ENCODE measurements at regions not wholly inside any gene's neighbourhood (a gene's known extent, or its start where the extent isn't known, plus 50 kb on each side); places are given as distances from the start of the nearest gene placed in this dataset.
"Not testable (repeated sequence)": the region's sequence is repeated elsewhere in the genome, so short reads cannot be mapped to it uniquely, and the experiment has no call there.

DNA sequence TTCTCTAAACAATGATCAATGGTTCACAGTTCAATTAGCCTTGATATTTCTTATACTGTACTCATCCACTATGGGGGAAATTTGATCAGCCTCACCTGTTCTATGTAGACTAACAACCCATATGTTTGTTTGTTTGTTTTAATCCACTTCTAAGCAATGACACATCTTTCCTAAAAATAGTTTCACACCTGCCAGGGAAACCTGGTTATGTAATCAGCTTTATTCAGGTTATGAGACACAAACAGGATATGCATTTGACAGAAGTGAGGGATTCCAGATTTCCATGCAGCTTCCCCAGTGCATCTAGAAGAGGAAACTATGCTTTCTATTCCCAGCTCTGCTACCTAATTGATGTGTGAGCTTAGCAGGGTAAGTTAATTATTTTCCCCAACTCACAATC lies 80.7 kb downstream of the FOXD4L6 start:
- TF ChIP-seq, protein P1, sequence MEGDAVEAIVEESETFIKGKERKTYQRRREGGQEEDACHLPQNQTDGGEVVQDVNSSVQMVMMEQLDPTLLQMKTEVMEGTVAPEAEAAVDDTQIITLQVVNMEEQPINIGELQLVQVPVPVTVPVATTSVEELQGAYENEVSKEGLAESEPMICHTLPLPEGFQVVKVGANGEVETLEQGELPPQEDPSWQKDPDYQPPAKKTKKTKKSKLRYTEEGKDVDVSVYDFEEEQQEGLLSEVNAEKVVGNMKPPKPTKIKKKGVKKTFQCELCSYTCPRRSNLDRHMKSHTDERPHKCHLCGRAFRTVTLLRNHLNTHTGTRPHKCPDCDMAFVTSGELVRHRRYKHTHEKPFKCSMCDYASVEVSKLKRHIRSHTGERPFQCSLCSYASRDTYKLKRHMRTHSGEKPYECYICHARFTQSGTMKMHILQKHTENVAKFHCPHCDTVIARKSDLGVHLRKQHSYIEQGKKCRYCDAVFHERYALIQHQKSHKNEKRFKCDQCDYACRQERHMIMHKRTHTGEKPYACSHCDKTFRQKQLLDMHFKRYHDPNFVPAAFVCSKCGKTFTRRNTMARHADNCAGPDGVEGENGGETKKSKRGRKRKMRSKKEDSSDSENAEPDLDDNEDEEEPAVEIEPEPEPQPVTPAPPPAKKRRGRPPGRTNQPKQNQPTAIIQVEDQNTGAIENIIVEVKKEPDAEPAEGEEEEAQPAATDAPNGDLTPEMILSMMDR (conservative IDR thresholded peaks at IDR 0.05; ENCODE audit: low read length), result not testable (repeated sequence)
- not testable (repeated sequence) for TF ChIP-seq EZH2phosphoT487 (IDR thresholded peaks at IDR 0.05; ENCODE audit: borderline replicate concordance, low read depth, low read length)

Data from OCI-LY7 (cell line).